Gastrocnemius medialis (tissue), 4 donors: ENCODE measurements at regions not wholly inside any gene's neighbourhood (a gene's known extent, or its start where the extent isn't known, plus 50 kb on each side); places are given as distances from the start of the nearest gene placed in this dataset.

Experiments
- POLR2A ChIP-seq, 2 donors: fragments of 450-650 bp; IDR thresholded peaks; one replicate each; pipeline ENCODE4 v1.6.1; 2017; ENCODE audit warnings: antibody characterized with exemption in 2 of 2, mild to moderate bottlenecking in 2 of 2, moderate library complexity in 2 of 2
- TF ChIP-seq, protein P1 (sequence below), 5 experiments: fragments of 450-650 bp in 3 of 5; fragments of 200-600 bp in 2 of 5; sonication (generic) in 2 of 5; IDR thresholded peaks in 4 of 5; conservative IDR thresholded peaks in 1 of 5; 1 replicate in 4 of 5; 2 replicates in 1 of 5; pipeline ENCODE4 v1.5.1; 2016 to 2019; ENCODE audit warnings: antibody characterized with exemption in 5 of 5, mild to moderate bottlenecking in 3 of 5, moderate library complexity in 3 of 5

DNA sequence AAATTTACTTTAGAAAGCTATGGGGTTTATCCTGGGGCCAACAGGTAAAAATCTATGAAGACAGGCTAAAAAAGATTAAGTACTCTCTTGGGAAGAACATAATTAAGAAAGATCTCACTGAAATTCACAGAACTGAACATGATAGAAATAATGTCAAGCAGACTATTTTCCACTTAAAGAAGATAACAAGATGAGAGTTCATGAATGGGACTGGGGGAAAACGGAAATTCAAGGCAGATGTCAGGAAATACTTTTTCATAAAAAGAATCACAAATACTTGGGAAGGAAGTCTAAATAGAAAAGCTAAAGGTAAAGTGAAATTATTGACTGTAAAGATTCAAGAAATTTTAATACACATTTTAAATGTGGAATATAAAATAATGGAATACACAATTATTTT is 737.6 kb downstream of the EPHA3 start:
- TF ChIP-seq POLR2A (IDR thresholded peaks at IDR 0.05) = no peak
- TF ChIP-seq, protein P1, sequence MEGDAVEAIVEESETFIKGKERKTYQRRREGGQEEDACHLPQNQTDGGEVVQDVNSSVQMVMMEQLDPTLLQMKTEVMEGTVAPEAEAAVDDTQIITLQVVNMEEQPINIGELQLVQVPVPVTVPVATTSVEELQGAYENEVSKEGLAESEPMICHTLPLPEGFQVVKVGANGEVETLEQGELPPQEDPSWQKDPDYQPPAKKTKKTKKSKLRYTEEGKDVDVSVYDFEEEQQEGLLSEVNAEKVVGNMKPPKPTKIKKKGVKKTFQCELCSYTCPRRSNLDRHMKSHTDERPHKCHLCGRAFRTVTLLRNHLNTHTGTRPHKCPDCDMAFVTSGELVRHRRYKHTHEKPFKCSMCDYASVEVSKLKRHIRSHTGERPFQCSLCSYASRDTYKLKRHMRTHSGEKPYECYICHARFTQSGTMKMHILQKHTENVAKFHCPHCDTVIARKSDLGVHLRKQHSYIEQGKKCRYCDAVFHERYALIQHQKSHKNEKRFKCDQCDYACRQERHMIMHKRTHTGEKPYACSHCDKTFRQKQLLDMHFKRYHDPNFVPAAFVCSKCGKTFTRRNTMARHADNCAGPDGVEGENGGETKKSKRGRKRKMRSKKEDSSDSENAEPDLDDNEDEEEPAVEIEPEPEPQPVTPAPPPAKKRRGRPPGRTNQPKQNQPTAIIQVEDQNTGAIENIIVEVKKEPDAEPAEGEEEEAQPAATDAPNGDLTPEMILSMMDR (IDR thresholded peaks at IDR 0.05 in 4 of 5, conservative IDR thresholded peaks at IDR 0.05 in 1 of 5) = no peak
